Kidney tubule cell (primary cell): ENCODE measurements at regions not wholly inside any gene's neighbourhood (a gene's known extent, or its start where the extent isn't known, plus 50 kb on each side); places are given as distances from the start of the nearest gene placed in this dataset.
"Not testable (repeated sequence)": the region's sequence is repeated elsewhere in the genome, so short reads cannot be mapped to it uniquely, and the experiment has no call there.

Experiments
- DNase-seq: peaks from one replicate; pipeline ENCODE4 v3.0.0-alpha.2; 2018; ENCODE audit warnings: low spot score

DNA sequence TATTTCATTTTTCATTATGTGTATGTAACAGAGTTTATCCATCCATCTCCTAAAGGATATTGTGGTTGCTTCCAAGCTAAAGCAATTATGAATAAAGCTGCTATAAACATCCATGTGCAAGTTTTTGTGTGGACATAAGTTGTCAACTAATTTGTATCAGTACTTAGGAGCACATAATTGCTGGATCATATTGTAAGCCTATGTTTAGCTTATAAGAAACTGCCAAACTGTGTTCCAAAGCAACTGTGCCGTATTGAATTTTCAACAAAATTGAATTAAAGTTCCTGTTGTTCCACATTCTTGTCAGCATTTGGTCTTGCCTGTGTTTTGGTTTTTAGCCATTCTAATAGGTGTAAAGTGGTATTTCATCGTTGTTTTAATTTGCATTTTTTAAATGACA lies 416.9 kb downstream of the SLC6A15 start:
- DNase-seq = no peak

DNA sequence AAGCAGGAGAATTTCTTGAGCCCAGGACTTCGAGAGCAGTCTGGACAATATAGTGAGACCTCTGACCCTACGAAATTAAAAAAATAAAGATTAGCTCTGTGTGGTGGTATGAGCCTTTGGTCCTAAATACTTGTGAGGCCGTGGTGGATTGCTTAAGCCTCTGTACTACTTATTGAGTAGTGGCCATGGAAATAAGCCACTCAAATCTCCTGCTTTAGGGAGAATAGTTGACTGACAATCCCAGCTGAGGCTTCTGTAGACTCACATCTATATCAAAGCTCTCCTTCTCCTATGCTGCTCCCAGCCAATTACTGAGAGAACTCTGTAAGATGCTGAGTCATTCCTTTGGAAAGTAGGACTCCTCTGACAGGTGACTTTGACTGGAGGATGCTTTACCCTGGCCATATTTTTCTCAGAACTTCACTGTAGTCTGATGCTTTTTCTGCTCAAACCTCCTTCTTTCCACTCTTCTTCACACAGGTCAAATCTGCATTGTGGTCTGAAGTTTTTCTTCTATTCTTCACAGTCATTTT lies 420.2 kb downstream of the SLC6A15 start:
- no peak for DNase-seq

DNA sequence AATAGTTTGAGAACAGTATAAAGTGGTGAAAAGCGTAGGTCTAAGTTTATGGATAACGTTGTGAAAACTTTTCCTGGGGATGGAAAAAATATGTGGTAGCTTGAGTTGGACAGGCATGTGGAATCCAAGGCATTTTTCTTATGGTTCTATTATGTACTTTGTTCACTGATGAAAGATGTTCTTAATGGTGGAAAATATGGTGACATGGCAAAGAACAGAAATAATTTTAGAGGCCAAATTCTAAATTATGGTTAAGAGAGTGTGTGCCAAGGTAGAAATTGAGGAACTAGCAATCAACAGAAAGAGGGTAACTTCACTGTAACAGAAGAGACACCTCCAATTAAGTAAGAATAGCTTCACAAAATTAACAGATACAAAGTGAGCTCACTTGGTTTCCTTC lies 427.8 kb downstream of the SLC6A15 start:
- DNase-seq = no peak

DNA sequence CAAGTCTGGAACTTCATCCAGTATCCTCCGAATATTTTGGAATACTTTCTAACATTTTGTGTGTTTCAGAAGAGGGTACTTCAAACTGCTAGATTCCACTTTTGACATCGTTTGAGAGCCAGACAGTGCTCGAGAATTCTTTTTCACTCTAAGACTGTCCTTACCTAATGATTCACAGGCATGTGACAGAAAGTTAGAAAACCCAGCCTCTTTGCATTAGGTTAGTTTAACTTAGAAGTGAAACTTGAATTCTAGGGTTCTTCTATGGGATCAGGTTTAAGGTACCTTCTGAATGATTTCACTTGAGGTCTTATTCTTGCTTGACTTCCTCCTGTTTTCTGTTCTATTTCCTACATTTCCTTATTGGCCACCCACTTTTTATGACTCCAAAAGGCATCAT lies 431.8 kb downstream of the SLC6A15 start:
- no peak for DNase-seq

DNA sequence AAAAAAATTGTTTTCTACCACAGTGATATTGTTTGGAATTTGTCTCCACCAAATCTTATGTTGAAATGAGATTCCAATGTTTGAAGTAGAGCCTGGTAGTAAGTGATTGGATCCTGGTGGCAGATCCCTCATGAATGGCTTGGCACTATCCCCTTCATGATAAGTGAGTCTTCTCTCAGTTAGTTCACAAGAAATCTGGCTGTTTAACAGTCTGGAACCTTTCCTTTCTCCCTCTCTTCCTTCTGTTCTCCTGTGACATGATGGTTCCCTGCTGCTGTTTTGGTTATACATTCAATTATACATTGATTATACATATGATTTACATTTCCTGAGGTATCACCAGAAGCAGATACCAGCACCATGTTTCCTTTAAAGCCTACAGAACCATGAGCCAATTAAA lies 442.2 kb downstream of the SLC6A15 start:
- no peak for DNase-seq

DNA sequence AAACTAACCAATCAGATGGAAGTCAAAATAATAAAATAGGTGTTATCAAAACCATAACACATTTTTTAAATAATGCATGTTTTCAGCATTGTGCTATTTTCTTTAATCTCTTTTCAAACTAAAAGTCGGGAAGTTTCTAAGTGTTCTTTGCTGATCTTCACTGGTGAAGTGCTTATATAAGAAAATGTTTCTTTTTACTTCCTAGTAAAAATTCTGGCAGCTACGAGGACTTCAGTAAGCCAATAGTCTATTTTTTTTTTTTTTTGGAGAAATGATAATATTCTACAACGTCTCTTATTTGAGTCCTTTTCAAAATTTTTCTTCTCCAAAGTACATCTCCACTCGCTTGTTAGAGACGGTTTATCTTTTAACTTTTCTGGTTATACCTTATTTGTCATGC lies 448.0 kb downstream of the SLC6A15 start:
- DNase-seq = no peak

DNA sequence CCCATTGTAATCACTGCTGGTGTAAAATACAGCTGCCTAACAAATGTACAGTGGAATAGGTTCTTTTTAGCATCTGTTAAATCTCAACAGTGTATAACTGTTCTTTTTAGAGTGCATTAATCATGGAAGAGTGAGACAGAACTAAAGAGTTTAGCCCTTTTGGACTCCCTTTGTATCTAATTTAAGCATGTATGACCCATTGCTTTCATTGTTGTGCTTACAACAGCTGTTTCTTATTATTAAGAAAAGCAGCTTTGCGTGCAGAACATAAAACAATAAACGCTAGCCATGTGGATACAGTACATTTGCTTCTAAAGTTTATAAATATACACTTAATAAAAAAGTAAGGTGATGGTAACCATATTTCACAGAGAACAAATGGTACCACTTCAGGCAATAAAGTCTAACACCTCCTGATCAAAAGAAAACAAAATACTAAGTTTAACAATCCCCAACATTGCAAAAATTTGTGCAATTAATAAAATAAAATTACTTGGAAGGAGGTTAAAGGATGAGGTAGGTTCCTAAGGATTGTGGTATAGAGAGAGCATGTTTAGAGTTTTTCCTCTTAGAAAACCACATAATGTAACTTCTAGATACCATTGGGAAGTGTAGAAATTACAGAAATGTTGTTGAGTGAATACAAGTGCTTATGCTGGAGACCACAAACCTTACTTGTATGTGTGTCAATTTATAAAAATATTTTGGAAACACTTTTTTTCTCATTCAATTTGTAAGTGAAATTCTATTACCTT lies 448.7 kb downstream of the SLC6A15 start:
- DNase-seq = no peak

DNA sequence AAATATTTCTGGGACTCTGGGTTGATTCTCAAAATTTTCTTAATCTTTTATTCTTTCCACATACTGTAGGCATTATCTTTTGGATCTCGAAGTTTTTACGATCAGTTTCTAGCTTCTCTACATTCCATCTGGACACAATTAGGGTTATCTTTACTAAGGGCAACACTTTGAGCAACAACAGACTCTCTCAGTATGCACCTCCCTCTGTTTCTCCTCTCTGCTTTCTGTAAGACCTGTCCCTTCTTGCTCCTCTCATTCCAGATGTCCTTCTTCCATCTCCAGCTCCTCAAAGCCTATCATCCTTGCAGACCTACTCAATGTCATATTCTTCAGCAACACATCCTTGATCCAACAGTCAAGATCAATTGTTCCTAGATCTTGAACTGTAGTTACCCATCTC lies 457.0 kb downstream of the SLC6A15 start:
- DNase-seq = no peak

DNA sequence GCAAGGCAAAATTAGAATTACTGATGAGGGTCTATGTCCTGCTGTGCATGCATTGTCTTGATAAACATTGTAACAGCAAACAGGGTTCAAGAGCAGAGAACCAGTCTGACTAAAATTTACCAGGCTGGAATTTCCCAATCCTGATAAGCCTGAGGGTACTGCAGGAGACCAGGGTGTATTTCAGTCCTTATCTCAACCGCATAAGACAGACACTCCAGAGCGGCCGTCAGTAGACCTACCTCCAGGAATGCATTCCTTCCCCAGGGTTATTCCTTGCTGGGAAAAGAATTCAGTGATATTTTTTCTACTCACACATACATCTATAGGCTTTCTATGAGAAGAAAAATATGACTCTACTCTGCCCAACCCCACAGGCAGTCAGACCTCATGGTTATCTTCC lies 466.1 kb downstream of the SLC6A15 start:
- DNase-seq = not testable (repeated sequence)

DNA sequence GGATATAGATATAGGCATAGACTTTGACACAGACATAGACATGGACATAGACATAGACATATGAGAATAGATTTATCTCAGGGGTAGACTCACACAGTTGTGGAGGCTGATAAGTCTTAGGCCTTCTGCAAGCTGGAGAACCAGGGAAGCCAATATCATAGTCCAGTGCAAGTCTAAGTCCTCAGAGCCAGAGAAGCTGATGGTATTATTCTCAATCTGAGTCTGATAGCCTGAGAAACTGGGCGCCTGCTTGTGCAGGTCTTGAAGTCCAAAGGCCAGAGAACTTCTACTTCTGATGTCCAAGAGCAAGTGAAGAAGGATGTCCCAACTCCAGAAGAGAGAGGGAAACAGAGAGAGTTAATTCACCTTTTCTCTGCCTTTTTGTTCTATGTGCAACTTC lies 476.5 kb downstream of the SLC6A15 start:
- no peak for DNase-seq

DNA sequence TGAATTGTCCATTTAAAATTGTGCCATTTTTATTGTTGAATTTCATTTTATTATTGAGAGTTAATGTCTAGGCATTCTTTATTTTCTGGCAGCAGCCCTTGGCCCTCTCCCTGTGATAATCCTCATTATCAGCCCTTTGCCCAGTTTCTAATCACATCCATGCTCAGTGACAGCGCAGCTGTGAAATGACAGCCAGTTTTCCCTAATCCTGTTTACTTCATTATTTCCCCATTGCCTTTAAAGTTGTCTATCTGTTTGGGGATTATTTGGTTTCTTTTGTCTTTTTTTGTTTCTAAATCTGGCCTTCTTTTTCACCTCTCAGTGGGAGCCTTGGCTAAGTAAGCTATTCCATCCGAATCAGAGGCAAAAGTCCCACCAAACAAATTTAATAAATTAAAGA lies 476.9 kb downstream of the SLC6A15 start:
- DNase-seq = no peak

DNA sequence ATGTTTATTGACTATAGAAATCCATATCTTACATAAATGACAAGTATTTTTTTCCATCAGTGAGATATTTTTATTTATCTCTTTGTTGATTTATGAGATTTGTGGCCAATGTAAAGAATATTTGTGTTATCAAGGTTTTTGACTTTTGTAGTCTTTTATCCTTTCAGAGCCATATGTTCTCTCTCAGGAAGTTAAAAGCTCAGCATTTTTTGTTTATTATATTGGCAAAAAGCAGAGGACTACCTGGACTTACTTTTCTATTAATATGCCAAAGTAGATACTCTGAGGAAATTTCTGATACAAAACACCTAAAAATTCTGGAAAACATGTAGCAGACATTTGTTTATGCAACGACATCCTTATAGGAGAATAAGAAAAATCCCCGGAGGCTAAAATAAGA lies 490.3 kb downstream of the SLC6A15 start:
- DNase-seq = no peak

DNA sequence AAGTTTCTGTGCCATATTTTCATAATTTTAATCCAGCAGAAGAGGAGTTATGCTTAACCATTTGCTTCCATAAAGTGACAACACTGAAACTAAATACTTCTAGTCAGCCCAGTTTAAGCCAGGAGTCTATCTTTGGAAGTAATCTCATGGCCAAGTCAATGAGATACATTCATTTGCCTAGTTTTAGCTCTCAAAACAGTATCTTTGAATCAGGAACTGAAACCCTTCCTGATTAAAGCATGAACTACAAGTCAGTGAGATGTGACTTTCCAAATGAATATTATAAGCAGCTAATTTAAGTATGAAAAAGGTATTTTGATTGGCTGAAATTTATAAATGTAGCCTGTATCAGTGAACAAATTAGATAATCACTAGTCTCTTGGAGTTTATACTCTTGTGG lies 491.5 kb downstream of the SLC6A15 start:
- DNase-seq = no peak

DNA sequence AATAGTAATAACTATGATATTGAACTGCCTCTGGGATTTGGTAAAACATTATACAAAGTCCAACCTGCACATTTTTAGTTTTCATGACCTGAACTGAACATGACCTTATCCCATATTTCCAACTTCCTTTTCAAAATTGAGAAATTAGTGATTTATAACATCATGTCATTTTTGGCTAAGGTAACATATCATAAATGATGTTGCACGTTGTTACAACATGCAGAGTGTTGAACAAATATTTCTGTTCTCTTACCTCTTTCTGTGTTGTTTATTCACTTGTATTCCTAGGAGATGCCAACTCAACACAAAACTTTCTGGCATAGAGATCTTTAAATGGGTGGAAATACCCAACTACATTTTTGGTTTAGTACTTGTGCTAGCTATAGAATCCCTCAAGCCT lies 496.0 kb downstream of the SLC6A15 start:
- DNase-seq = no peak

DNA sequence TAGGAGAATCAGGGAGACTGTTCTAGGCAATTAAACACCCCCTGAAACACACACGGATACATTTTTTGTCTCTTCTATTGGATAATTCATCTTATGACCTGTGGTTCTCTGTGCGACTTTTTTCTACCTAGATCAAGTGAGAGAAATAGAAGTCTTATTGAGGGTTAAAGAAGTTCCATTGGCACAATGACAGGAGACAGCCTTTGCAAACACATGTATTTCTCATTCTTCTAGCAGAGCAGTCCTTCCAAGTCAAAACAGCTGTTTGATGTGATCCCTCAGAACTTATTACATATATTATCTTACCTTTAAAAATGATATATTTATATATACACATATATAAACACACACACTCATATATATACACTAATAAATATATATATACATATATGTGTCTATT lies 496.7 kb downstream of the SLC6A15 start:
- DNase-seq = no peak

DNA sequence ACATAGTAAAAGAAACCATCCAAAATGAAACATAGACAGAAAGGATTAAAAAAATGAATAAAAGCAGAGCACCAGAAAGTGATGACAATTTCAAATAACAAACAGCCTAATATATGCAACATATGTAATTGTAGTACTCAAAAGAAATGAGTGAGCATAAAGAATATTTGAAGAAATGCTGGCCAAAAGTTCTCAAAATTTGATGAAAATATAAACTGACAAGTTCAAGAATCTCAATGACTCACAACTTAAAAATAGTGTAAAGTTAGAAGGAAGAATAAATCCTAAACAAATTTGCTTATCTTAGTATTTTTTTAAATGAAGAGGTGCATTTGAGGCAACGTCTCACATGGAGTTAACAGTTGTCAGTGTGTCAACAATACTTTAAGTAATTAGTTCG lies 498.9 kb downstream of the SLC6A15 start:
- no peak for DNase-seq

DNA sequence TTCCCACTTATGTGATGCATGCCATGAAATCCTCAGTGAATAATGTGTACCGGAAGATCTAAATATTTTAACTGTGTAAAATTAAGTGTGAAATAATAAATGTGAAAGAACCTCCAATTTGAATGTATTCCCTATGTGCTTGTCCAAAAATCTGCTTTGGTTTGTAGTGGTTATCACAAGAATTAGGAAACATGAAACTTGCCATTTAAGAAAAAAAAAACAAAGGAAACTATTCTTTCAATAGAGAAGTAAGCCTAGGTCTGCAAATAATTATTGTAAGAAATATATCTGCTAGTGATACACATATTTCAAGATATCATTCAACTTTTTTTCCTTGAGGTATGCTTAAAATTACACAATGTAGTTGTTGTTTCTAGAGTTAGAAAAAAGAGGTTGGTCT lies 500.4 kb downstream of the SLC6A15 start:
- DNase-seq = no peak

DNA sequence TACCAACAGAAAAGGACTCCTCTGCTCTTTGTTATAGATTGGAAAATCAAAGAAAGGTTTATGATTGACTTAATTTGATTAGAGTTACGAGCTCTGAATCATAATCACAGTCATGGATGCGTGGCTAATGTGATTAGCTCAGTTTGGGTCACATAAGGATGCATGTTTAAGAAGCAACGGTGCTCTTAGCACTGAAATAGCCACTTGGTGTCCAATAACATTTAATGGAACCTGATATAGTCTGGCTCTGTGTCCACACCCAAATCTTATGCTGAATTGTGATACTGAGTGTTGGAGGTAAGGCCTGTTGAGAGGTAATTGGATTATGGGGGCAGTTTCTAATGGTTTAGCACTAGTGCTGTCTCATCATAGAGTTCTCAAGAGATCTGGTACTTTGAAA lies 501.6 kb downstream of the SLC6A15 start:
- no peak for DNase-seq

DNA sequence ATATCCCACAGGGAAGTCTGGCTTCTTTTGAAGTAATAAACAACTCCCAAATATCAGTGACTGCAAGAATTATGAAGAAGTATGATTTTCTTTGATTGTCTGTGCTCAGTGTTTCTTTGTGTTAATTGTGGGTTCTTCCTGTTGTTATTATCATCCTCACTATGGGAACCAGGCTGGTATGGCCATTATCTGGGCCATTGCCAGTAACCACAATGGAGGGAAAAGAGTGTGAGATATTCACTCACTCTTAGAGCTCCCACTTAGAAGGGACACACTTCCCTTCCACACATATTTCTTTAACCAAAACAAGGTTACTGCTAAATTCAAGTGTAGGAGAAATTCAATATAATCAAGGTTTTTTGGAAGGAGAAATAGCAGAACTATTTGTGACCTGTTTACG lies 503.7 kb downstream of the SLC6A15 start:
- no peak for DNase-seq

DNA sequence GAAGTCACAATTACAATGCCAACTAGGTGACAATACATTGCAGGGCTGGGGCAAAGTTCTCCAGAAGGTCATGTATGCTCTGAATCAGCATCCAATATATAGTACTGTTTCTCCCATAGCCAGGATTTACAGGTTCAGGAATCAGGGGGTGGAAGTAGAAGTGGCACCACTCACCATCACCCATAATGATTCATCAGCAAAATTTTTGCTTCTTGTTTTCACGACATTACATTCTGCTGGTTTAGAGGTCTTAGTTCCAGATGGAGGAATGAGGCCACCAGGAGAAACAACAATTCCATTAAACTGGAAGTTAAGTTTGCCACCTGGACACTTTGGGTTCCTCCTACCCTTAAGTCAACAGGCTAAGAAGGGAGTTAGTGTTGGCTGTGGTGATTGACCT lies 505.9 kb downstream of the SLC6A15 start:
- not testable (repeated sequence) for DNase-seq

DNA sequence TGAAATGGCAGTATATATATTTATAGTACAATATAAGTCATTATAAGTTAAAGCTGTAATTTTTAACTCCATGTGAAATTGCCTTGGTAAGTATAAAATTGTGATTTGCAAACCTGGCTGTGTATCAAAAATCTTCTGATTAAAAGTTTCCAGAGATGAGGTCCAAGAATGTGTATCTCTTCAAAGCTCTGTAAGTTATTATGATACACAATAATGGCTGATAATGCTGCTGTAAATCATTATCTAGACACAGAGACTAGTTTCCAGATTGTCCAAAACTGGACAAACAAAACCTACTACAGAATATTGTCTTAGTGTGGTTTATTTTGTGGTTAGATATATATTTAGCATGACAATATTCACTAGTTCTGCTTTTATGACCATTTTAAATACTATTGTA lies 514.8 kb downstream of the SLC6A15 start:
- no peak for DNase-seq

DNA sequence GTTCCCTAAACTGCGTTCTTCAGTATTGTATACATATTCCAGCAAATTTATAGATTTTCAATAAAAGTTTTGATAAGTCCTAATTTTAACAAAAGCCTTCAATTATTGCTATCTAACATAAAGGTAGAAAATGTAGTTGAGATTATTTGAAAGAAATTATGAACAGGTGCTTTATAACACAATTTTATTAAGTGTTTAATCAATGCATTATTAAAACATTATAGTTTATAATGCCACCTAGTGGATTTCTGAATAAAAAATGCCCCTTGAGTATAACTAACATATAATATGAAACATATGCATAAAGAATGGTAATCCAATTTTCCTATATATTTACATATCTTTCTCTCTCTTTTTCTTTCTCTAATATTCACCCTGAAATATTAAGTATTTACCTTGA lies 515.3 kb downstream of the SLC6A15 start:
- no peak for DNase-seq

DNA sequence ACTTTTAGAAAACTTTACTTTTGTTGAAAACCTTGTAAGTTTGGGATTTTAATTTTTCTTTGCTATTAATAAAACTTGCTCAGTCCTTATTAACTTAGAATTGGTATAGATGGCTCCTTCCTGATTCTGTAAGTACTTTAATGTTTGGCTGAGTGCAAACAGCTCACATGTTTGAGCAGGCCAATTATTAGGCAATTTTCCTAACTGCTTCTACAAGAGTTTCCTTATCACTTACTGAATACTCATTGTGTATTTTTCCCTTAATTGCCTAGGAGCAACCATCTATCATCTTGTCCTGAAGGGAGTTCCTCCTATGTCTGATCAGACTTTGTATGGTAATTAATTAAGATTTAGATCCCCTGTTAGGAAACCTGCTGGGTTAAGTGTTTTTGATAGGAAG lies 521.4 kb downstream of the SLC6A15 start:
- DNase-seq = not testable (repeated sequence)

DNA sequence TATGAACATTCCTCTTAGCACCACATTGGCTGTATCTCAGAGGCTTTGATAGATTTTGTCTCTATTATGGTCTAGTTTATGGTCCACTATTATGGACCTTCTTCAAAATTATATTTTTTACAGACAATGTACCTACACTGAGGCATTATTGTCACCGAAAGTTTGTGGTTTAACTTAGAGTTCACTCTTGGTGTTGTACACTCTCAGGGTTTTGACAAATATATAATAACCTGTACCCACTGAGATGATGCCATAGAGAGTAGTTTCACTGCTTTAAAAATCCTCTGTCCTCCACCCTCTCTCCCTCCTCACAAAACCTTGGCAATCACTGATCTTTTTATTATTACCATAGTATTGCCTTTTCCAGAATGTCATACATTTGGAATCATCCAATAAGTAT lies 528.2 kb downstream of the SLC6A15 start:
- no peak for DNase-seq
